Loucy (cell line): ENCODE measurements at regions not wholly inside any gene's neighbourhood (a gene's known extent, or its start where the extent isn't known, plus 50 kb on each side); places are given as distances from the start of the nearest gene placed in this dataset.

Experiments
- H2AFZ ChIP-seq: fragments of 200-600 bp; sonication (generic); 2 replicates; pipeline ENCODE4 v1.6.0; 2016; ENCODE audit warnings: antibody characterized with exemption, mild to moderate bottlenecking, low read length, moderate library complexity
- H3F3A ChIP-seq: fragments of 200-600 bp; 2 replicates; pipeline ENCODE4 v1.6.0; 2016; ENCODE audit warnings: antibody characterized with exemption, low read depth, mild to moderate bottlenecking
- H3K27me3 ChIP-seq: fragments of 200-600 bp; sonication (generic); 2 replicates; pipeline ENCODE4 v1.6.1; 2014; ENCODE audit warnings: low read length, mild to moderate bottlenecking; ENCODE audit not compliant: insufficient read depth, poor library complexity, severe bottlenecking
- H3K36me3 ChIP-seq: fragments of 200-600 bp; sonication (generic); 2 replicates; pipeline ENCODE4 v1.6.1; 2016; ENCODE audit warnings: low read length; ENCODE audit not compliant: insufficient read depth
- H3K4me1 ChIP-seq: fragments of 200-600 bp; sonication (generic); 2 replicates; pipeline ENCODE4 v1.5.1; 2014; ENCODE audit warnings: low read length, mild to moderate bottlenecking; ENCODE audit not compliant: insufficient read depth, poor library complexity, severe bottlenecking
- H3K4me2 ChIP-seq: fragments of 200-600 bp; sonication (generic); 2 replicates; pipeline ENCODE4 v1.6.0; 2014; ENCODE audit warnings: antibody characterized with exemption, low read length, low read depth, mild to moderate bottlenecking; ENCODE audit not compliant: poor library complexity, severe bottlenecking
- H3K4me3 ChIP-seq: fragments of 200-600 bp; sonication (generic); 2 replicates; pipeline ENCODE4 v1.5.1; 2014; ENCODE audit warnings: low read length, mild to moderate bottlenecking, mixed read lengths; ENCODE audit not compliant: poor library complexity, severe bottlenecking
- H3K79me2 ChIP-seq: fragments of 200-600 bp; sonication (generic); 2 replicates; pipeline ENCODE4 v1.6.1; 2014; ENCODE audit warnings: low read length; ENCODE audit not compliant: insufficient read depth
- H3K9ac ChIP-seq: fragments of 200-600 bp; sonication (generic); 2 replicates; pipeline ENCODE4 v1.6.0; 2014; ENCODE audit warnings: mild to moderate bottlenecking, low read depth, low read length, moderate library complexity; ENCODE audit not compliant: poor library complexity, severe bottlenecking
- H3K9me2 ChIP-seq: fragments of 200-600 bp; sonication (generic); replicated peaks from 2 replicates; pipeline ENCODE4 v1.6.1; 2016; ENCODE audit warnings: low read depth, low read length, mixed read lengths
- H3K9me3 ChIP-seq: fragments of 200-600 bp; sonication (generic); 2 replicates; pipeline ENCODE4 v1.6.1; 2014; ENCODE audit warnings: mild to moderate bottlenecking, antibody characterized with exemption, low read length, low read depth; ENCODE audit not compliant: insufficient read depth
- H4K20me1 ChIP-seq: fragments of 200-600 bp; sonication (generic); 2 replicates; pipeline ENCODE4 v1.6.0; 2014; ENCODE audit warnings: antibody characterized with exemption, low read length, mild to moderate bottlenecking; ENCODE audit not compliant: insufficient read depth, poor library complexity, severe bottlenecking
- EZH2phosphoT487 ChIP-seq: fragments of 200-600 bp; IDR thresholded peaks from 2 replicates; pipeline ENCODE4 v1.6.1; 2018; ENCODE audit warnings: antibody characterized with exemption, mild to moderate bottlenecking, moderate library complexity, borderline replicate concordance
- TF ChIP-seq, protein P1 (sequence below): fragments of 200-600 bp; sonication (generic); conservative IDR thresholded peaks from 2 replicates; pipeline ENCODE4 v1.5.1; 2014; ENCODE audit warnings: mild to moderate bottlenecking, antibody characterized with exemption, low read length

- H3K79me2 ChIP-seq, result no peaks in the 10 kb centered on the region
- no peaks in the 10 kb centered on the region for H3K36me3 ChIP-seq
- H3K4me3 ChIP-seq, result no peak overlapping the region
- H3F3A ChIP-seq, result no peaks in the 10 kb centered on the region
- H3K9me2 ChIP-seq, result no peaks in the 10 kb centered on the region
- H3K4me2 ChIP-seq, result no peak overlapping the region
- H3K9ac ChIP-seq, result no peak overlapping the region
- no peaks in the 10 kb centered on the region for H3K4me1 ChIP-seq
- H3K27me3 ChIP-seq, result no peaks in the 10 kb centered on the region
- H3K9me3 ChIP-seq, result no peaks in the 10 kb centered on the region
- no peak overlapping the region for H2AFZ ChIP-seq
- no peak for TF ChIP-seq EZH2phosphoT487
- TF ChIP-seq, protein P1, sequence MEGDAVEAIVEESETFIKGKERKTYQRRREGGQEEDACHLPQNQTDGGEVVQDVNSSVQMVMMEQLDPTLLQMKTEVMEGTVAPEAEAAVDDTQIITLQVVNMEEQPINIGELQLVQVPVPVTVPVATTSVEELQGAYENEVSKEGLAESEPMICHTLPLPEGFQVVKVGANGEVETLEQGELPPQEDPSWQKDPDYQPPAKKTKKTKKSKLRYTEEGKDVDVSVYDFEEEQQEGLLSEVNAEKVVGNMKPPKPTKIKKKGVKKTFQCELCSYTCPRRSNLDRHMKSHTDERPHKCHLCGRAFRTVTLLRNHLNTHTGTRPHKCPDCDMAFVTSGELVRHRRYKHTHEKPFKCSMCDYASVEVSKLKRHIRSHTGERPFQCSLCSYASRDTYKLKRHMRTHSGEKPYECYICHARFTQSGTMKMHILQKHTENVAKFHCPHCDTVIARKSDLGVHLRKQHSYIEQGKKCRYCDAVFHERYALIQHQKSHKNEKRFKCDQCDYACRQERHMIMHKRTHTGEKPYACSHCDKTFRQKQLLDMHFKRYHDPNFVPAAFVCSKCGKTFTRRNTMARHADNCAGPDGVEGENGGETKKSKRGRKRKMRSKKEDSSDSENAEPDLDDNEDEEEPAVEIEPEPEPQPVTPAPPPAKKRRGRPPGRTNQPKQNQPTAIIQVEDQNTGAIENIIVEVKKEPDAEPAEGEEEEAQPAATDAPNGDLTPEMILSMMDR, result no peak
- no peaks in the 10 kb centered on the region for H4K20me1 ChIP-seq
Observed at GRCh38 chr20:53718142-53719021, 124.7 kb upstream of the ZNF217 start.

DNA sequence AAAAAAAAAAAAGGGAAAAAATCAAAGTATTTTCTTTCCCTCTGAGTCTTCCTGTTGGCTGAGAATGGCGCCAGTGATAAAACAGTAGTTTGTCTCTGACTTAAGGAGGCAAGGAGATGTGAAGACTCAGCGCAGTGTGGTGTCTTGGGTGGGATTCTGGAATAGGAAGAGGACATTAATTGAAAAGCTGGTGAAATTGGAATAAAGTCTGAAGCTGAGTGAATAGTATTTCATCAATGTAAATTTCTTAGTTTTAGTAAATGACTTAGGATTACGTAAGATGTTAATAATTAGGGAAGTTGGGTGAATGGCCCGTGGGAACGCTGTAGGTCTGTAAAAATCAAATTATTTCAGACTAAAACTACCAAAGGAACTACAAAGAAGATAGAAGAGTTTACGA, 122.8 kb upstream of the ZNF217 start:
- H3K9ac ChIP-seq, result no peak overlapping the region
- no peaks in the 10 kb centered on the region for H3K79me2 ChIP-seq
- H3K4me2 ChIP-seq, result no peak overlapping the region
- H3K4me1 ChIP-seq, result no peaks in the 10 kb centered on the region
- no peaks in the 10 kb centered on the region for H3F3A ChIP-seq
- H2AFZ ChIP-seq, result no peak overlapping the region
- H3K9me3 ChIP-seq, result no peaks in the 10 kb centered on the region
- H3K27me3 ChIP-seq, result no peaks in the 10 kb centered on the region
- TF ChIP-seq, protein P1, result no peak
- TF ChIP-seq EZH2phosphoT487, result no peak
- H4K20me1 ChIP-seq, result no peaks in the 10 kb centered on the region
- no peak overlapping the region for H3K4me3 ChIP-seq
- no peaks in the 10 kb centered on the region for H3K9me2 ChIP-seq
- H3K36me3 ChIP-seq, result no peaks in the 10 kb centered on the region

- H3K4me2 ChIP-seq, result no peak overlapping the region
- no peaks in the 10 kb centered on the region for H3K36me3 ChIP-seq
- TF ChIP-seq, protein P1, result no peak
- no peak for TF ChIP-seq EZH2phosphoT487
- H3F3A ChIP-seq, result no peaks in the 10 kb centered on the region
- H3K27me3 ChIP-seq, result no peaks in the 10 kb centered on the region
- H3K4me3 ChIP-seq, result no peak overlapping the region
- H4K20me1 ChIP-seq, result no peaks in the 10 kb centered on the region
- H2AFZ ChIP-seq, result no peak overlapping the region
- H3K79me2 ChIP-seq, result no peaks in the 10 kb centered on the region
- H3K9me3 ChIP-seq, result no peaks in the 10 kb centered on the region
- H3K4me1 ChIP-seq, result no peaks in the 10 kb centered on the region
- no peak overlapping the region for H3K9ac ChIP-seq
- H3K9me2 ChIP-seq, result no peaks in the 10 kb centered on the region
Observed at GRCh38 chr20:53714524-53714923, 120.9 kb upstream of the ZNF217 start.
